Right cardiac atrium (tissue), 5 donors: ENCODE measurements at regions not wholly inside any gene's neighbourhood (a gene's known extent, or its start where the extent isn't known, plus 50 kb on each side); places are given as distances from the start of the nearest gene placed in this dataset.
A peak's percentile ranks its signal among the peaks of the same experiment; 100 is the strongest.

Experiments used
- ATAC-seq, 2 donors: fragments of 200-7000 bp; cut with Tn5 transposase; one replicate each; pipeline versions ENCODE4 v1.8.0 to v1.9.1; 2020; ENCODE audit warnings: moderate library complexity in 2 of 2, mild to moderate bottlenecking in 1 of 2
- DNase-seq, 3 donors: peaks; one replicate each; pipeline ENCODE4 v3.0.0-alpha.2; 2020
- H3K27ac ChIP-seq: one replicate; pipeline ENCODE4 v1.5.1; 2013; ENCODE audit warnings: mild to moderate bottlenecking, low read length, control low read depth, moderate library complexity
- H3K27me3 ChIP-seq: one replicate; pipeline ENCODE4 v1.6.1; 2013; ENCODE audit not compliant: control insufficient read depth, insufficient read depth
- H3K4me1 ChIP-seq: one replicate; pipeline ENCODE4 v1.6.1; 2013; ENCODE audit warnings: low read length; ENCODE audit not compliant: control insufficient read depth, insufficient read depth
- H3K4me3 ChIP-seq: one replicate; pipeline ENCODE4 v1.5.1; 2013; ENCODE audit warnings: low read length, control low read depth
- H3K9me3 ChIP-seq: one replicate; pipeline ENCODE4 v1.6.1; 2013; ENCODE audit warnings: low read length; ENCODE audit not compliant: control insufficient read depth
- WGBS: extraction: QIAGEN DNeasy Blood & Tissue Kit; methylation state at CpG from one replicate; pipeline ENCODE4 v1.1.7; 2013; 5-methylcytosine and 5-hydroxymethylcytosine counted together
- intact Hi-C, 4 donors: fragments of 100-400 bp; cut with DNase I; formaldehyde crosslinking; loops; one replicate each; pipeline versions ENCODE4 v1.11.0 to v1.14.0; 2022 to 2023
- donor health status: healthy with polysubstance abuse.
- donor health status: DM: no; HTN: yes; CAD: no.
- donor health status: DM: no; HTN: no; CAD: no.
- donor health status: DM: no; HTN: yes; CAD: no; lungs with severe emphysema.
- donor health status: DM: yes; HTN: yes; CAD: no.

DNA sequence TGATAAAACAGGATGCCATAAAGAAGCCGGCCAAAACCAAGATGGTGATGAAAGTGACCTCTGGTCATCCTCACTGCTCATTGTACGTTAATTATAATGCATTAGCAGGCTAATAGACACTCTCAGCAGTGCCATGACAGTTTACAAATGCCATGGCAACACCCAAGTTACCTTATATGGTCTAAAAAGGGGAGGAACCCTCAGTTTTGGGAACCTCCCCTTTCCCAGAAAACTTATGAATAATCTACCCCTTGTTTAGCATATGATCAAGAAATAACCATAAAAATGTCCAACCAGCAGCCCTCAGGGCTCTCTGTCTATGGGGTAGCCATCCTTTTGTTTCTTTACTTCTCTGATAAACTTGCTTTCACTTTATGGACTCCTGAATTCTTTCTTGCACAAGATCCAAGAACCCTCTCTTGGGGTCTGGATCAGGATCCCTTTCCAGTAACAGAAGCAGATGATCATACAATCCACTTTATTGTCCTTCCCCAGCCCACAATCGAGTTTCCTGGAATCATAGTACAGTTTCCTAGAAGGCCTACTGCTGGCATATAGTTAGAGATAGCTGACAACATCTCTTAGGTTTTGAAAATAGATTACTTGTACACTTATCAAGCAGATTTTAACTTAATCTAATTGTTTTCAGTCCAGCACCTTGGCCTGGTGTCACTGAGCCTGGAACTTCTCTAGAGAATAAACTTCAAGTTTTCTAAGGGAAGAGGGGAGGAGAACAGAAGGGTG, 266.7 kb upstream of the HMGA2 start:
- ATAC-seq = no peak
- 52% methylated on average over 3 of the region's 3 CpGs for WGBS
- peaks cover 2% of the 10 kb centered on the region for H3K4me1 ChIP-seq
- intact Hi-C loops = loop anchor here in 3 of 4 donors (5.0 kb wide), 2 partner anchors 315 to 530 kb away; no protein-coding TSS in a partner anchor
- no peaks in the 10 kb centered on the region for H3K9me3 ChIP-seq
- DNase-seq = no peak
- no peak overlapping the region for H3K27ac ChIP-seq
- H3K4me3 ChIP-seq = no peak overlapping the region
- H3K27me3 ChIP-seq = no peaks in the 10 kb centered on the region

GRCh38 chr12:65560286-65560685, 264.0 kb upstream of the HMGA2 start:
- ATAC-seq (no peak), DNase-seq (no peak)
- intact Hi-C loops = loop anchor here in 1 of 4 donors (10.0 kb wide), 1 partner anchor 525 kb away; no protein-coding TSS in a partner anchor
- Histone ChIP-seq H3K27ac (no peak overlapping the region), H3K4me3 (no peak overlapping the region), H3K9me3 (no peaks in the 10 kb centered on the region), H3K4me1 (peaks cover 2% of the 10 kb centered on the region), H3K27me3 (no peaks in the 10 kb centered on the region)
- 83% methylated on average over 2 of the region's 2 CpGs for WGBS

DNA sequence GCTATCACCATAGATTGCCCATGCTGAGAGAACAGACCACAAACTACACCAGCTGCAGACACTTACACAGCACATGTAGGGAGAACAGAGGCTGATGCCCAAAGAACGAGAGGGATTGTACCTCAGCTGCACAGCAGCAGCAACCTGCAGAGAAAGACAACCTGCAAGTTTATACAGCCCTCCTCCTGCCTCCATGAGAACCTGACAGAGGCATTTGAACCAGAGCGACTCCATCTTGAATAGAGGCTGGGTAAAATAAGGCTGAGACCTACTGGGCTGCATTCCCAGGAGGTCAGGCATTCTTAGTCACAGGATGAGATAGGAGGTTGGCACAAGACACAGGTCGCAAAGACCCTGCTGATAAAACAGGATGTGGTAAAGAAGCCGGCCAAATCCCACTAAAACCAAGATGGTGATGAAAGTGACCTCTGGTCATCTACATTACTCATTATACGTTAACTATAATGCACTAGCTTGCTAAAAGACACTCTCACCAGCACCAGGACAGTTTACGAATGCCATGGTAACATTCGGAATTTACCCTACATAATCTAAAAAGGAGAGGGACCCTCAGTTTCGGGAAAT, 262.4 kb upstream of the HMGA2 start:
- Histone ChIP-seq H3K4me3 (no peak overlapping the region), H3K9me3 (no peaks in the 10 kb centered on the region), H3K27ac (no peak overlapping the region), H3K27me3 (no peaks in the 10 kb centered on the region), H3K4me1 (peaks cover 7% of the 10 kb centered on the region)
- no peak for ATAC-seq
- 79% methylated on average over 8 of the region's 8 CpGs for WGBS
- intact Hi-C loops = loop anchor here in 1 of 4 donors (10.0 kb wide), 1 partner anchor 523 kb away; no protein-coding TSS in a partner anchor
- DNase-seq = no peak

GRCh38 chr12:65565601-65566560, 258.4 kb upstream of the HMGA2 start:
- no peak for DNase-seq
- intact Hi-C loops = loop anchor here in 1 of 4 donors (10.0 kb wide), 1 partner anchor 519 kb away; no protein-coding TSS in a partner anchor
- Histone ChIP-seq H3K27ac (peak overlapping the region; percentile 13), H3K27me3 (no peaks in the 10 kb centered on the region), H3K4me1 (peaks cover 9% of the 10 kb centered on the region), H3K4me3 (no peak overlapping the region), H3K9me3 (no peaks in the 10 kb centered on the region)
- 25% methylated on average over 11 of the region's 11 CpGs for WGBS
- peak; percentile 42 to 57 for ATAC-seq

GRCh38 chr12:65566751-65567150, 257.5 kb upstream of the HMGA2 start:
- intact Hi-C loops = loop anchor here in 1 of 4 donors (10.0 kb wide), 1 partner anchor 518 kb away; no protein-coding TSS in a partner anchor
- Histone ChIP-seq H3K4me1 (peaks cover 9% of the 10 kb centered on the region), H3K27me3 (no peaks in the 10 kb centered on the region), H3K9me3 (no peaks in the 10 kb centered on the region), H3K27ac (no peak overlapping the region), H3K4me3 (no peak overlapping the region)
- ATAC-seq (no peak), DNase-seq (no peak)
- WGBS = 34% methylated on average over 1 of the region's 1 CpG

DNA sequence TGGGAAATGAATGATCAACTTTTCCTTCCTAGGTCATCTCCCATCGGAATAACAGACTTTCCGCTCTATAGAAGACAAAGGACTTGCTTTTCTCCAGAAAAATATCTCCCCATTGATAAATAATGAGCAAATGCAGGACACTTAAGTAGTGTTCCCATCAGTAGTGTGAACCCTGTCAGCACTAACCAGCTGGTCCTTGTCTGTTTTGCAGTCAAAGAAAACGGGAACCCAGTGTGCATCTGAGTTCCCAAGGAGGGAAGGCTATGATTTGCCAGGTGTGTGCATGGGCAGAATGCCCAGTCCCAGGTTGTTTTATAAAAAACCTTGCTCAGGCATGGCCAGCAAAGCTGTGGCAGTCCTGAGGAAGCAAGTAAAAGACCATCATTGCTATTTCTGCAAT, 256.5 kb upstream of the HMGA2 start:
- peak in 1 of 3 donors; percentile 24 for DNase-seq
- intact Hi-C loops = loop anchor here in 1 of 4 donors (10.0 kb wide), 1 partner anchor 517 kb away; no protein-coding TSS in a partner anchor
- WGBS = 31% methylated on average over 3 of the region's 3 CpGs
- H3K27ac ChIP-seq = no peak overlapping the region
- ATAC-seq = no peak
- H3K4me1 ChIP-seq = peaks cover 9% of the 10 kb centered on the region
- no peaks in the 10 kb centered on the region for H3K27me3 ChIP-seq
- H3K4me3 ChIP-seq = no peak overlapping the region
- no peaks in the 10 kb centered on the region for H3K9me3 ChIP-seq

GRCh38 chr12:65568517-65568916, 255.8 kb upstream of the HMGA2 start:
- H3K27ac ChIP-seq = no peak overlapping the region
- no peak overlapping the region for H3K4me3 ChIP-seq
- WGBS = 50% methylated on average over 4 of the region's 4 CpGs
- H3K4me1 ChIP-seq = peaks cover 9% of the 10 kb centered on the region
- DNase-seq = no peak
- intact Hi-C loops = loop anchor here in 1 of 4 donors (10.0 kb wide), 1 partner anchor 516 kb away; no protein-coding TSS in a partner anchor
- no peak for ATAC-seq
- no peaks in the 10 kb centered on the region for H3K27me3 ChIP-seq
- H3K9me3 ChIP-seq = no peaks in the 10 kb centered on the region

DNA sequence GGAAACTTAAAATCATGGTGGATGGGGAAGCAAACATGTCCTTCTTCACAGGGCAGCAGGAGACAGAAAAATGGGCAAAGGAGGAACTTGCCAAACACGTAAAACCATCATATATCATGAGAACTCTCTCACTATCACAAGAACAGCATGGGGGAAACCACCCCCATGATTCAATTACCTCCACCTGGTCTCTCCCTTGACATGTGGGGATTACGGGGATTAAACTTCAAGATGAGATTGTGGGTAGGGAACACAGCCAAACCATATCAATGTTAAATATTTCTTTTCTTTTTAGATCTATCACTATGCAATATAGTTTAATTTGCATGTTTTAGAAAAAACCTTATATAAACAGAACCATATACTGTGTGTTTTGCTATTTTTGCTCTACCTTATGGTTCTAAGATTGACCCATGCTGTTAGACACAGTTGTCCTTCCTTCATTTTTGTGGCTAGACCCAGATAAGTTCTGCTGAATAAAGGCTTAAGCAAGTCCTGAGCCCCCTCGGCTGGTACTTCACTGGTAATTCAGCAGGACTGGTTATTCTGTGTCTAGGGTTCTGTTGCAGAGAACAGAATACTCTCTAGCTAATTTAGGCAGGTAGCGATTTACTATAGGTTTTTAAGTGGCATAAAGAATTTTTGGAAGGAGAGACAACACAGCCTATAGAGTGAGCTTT, 253.7 kb upstream of the HMGA2 start:
- no peak overlapping the region for H3K27ac ChIP-seq
- no peaks in the 10 kb centered on the region for H3K9me3 ChIP-seq
- intact Hi-C loops = no loop called here
- no peak for ATAC-seq
- no peak overlapping the region for H3K4me3 ChIP-seq
- WGBS = 90% methylated on average over 4 of the region's 4 CpGs
- H3K27me3 ChIP-seq = no peaks in the 10 kb centered on the region
- H3K4me1 ChIP-seq = peaks cover 9% of the 10 kb centered on the region
- no peak for DNase-seq

DNA sequence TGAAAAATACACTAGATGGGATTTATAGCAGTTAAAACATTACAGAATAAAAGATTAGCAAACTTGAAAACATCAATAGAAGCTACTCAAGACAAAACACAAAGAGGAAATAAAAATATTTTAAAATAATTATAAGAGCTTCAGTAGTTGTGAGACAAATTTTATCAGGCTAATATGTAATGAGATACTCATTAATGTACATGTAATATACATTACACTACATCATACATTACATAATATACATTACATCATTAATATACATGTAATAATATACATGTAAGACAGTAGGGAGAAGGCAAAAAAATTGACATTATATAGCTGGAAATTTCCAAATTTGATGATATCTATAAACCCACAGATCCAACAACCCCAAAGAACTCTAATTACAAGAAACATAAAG, 249.4 kb upstream of the HMGA2 start:
- ATAC-seq (no peak), DNase-seq (no peak)
- Histone ChIP-seq H3K27me3 (no peaks in the 10 kb centered on the region), H3K27ac (no peak overlapping the region), H3K4me1 (no peaks in the 10 kb centered on the region), H3K9me3 (no peaks in the 10 kb centered on the region), H3K4me3 (no peak overlapping the region)
- intact Hi-C loops = no loop called here

DNA sequence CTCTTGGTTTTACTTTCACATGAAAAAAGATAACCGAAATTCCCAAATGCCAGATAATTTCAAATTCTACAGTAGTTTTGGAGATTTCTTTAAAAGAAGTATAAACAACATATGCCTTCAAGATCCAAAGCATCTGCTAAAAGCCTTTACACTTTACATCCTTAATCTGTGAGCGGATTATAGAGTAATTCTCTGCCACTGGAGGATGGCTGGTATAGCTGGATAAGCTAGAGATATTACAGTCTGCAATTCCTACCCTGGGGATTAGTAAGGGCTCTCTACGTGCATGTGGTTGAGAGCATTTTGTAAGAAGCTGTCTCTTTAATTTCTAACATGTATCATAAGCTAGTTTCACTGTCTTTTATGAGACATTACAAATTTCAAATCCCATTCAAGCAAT, 240.3 kb upstream of the HMGA2 start:
- Histone ChIP-seq H3K9me3 (no peaks in the 10 kb centered on the region), H3K4me3 (no peak overlapping the region), H3K4me1 (no peaks in the 10 kb centered on the region), H3K27me3 (no peaks in the 10 kb centered on the region), H3K27ac (no peak overlapping the region)
- DNase-seq = no peak
- ATAC-seq = no peak
- intact Hi-C loops = no loop called here
- WGBS = 70% methylated on average over 3 of the region's 3 CpGs
